OCI-LY3 (cell line): ENCODE measurements at regions not wholly inside any gene's neighbourhood (a gene's known extent, or its start where the extent isn't known, plus 50 kb on each side); places are given as distances from the start of the nearest gene placed in this dataset.

Source experiments
- H2AFZ ChIP-seq: fragments of 200-600, 300-600 bp; shearing (Covaris generic); 2 replicates; pipeline ENCODE4 v1.6.0; 2014; ENCODE audit warnings: antibody characterized with exemption, low read depth, low read length
- H3K27ac ChIP-seq: fragments of 200-600, 300-600 bp; sonication (generic); 2 replicates; pipeline ENCODE4 v1.5.1; 2014; ENCODE audit warnings: mild to moderate bottlenecking, low read length, moderate library complexity, mixed read lengths
- H3K27me3 ChIP-seq: fragments of 200-600, 300-600 bp; sonication (generic); 2 replicates; pipeline ENCODE4 v1.6.1; 2014; ENCODE audit warnings: low read depth, low read length, mixed read lengths
- H3K36me3 ChIP-seq: fragments of 200-600, 300-600 bp; sonication (generic); replicated peaks from 2 replicates; pipeline ENCODE3; 2014; ENCODE audit warnings: low read depth, low read length, mixed read lengths
- H3K4me1 ChIP-seq: fragments of 300-600, 200-600 bp; sonication (generic); 2 replicates; pipeline ENCODE4 v1.6.1; 2014; ENCODE audit warnings: low read length, mixed read lengths
- H3K4me2 ChIP-seq: fragments of 200-600, 300-600 bp; sonication (generic); 2 replicates; pipeline ENCODE4 v1.6.1; 2014; ENCODE audit warnings: low read length, mixed read lengths
- H3K4me3 ChIP-seq: fragments of 300-600, 200-600 bp; sonication (generic); 2 replicates; pipeline ENCODE4 v1.5.1; 2014; ENCODE audit warnings: antibody characterized with exemption, mild to moderate bottlenecking, low read length, moderate library complexity
- H3K79me2 ChIP-seq: fragments of 300-600, 200-600 bp; shearing (Covaris generic); 2 replicates; pipeline ENCODE4 v1.6.1; 2014; ENCODE audit warnings: mild to moderate bottlenecking, low read length, mixed read lengths
- H3K9ac ChIP-seq: fragments of 300-600, 200-600 bp; shearing (Covaris generic); 2 replicates; pipeline ENCODE4 v1.6.0; 2014; ENCODE audit warnings: mild to moderate bottlenecking, low read length, moderate library complexity
- H3K9me3 ChIP-seq: fragments of 200-600, 300-600 bp; shearing (Covaris generic); 2 replicates; pipeline ENCODE4 v1.6.1; 2014; ENCODE audit warnings: low read length, mixed read lengths; ENCODE audit not compliant: insufficient read depth
- H4K20me1 ChIP-seq: fragments of 200-600, 300-600 bp; sonication (generic); 2 replicates; pipeline ENCODE4 v1.6.1; 2016; ENCODE audit warnings: low read length, mixed read lengths; ENCODE audit not compliant: insufficient read depth
- CTCF ChIP-seq: fragments of 200-600, 300-600 bp; sonication (generic); IDR thresholded peaks from 2 replicates; pipeline ENCODE4 v1.5.1; 2014; ENCODE audit warnings: antibody characterized with exemption, low read length, low read depth
- EZH2phosphoT487 ChIP-seq: fragments of 200-600 bp; shearing (Covaris generic); IDR thresholded peaks from 2 replicates; pipeline ENCODE4 v1.6.1; 2018; ENCODE audit warnings: antibody characterized with exemption, mixed run types, low read depth

GRCh38 chr13:107625648-107626047 is 589.7 kb downstream of the LIG4 start:
- no peaks in the 10 kb centered on the region for H3K4me1 ChIP-seq
- no peak overlapping the region for H3K27ac ChIP-seq
- H3K79me2 ChIP-seq, result no peaks in the 10 kb centered on the region
- H3K27me3 ChIP-seq, result no peaks in the 10 kb centered on the region
- H3K9ac ChIP-seq, result no peak overlapping the region
- no peak overlapping the region for H2AFZ ChIP-seq
- H3K4me3 ChIP-seq, result no peak overlapping the region
- no peak overlapping the region for H3K4me2 ChIP-seq
- TF ChIP-seq CTCF, result no peak
- TF ChIP-seq EZH2phosphoT487, result no peak
- no peaks in the 10 kb centered on the region for H4K20me1 ChIP-seq
- H3K36me3 ChIP-seq, result no peaks in the 10 kb centered on the region
- no peaks in the 10 kb centered on the region for H3K9me3 ChIP-seq

- no peaks in the 10 kb centered on the region for H3K27me3 ChIP-seq
- H3K36me3 ChIP-seq, result no peaks in the 10 kb centered on the region
- no peak for TF ChIP-seq CTCF
- no peak for TF ChIP-seq EZH2phosphoT487
- H3K4me3 ChIP-seq, result no peak overlapping the region
- H3K4me1 ChIP-seq, result no peaks in the 10 kb centered on the region
- no peaks in the 10 kb centered on the region for H3K79me2 ChIP-seq
- no peaks in the 10 kb centered on the region for H3K9me3 ChIP-seq
- H3K4me2 ChIP-seq, result no peak overlapping the region
- no peak overlapping the region for H2AFZ ChIP-seq
- no peak overlapping the region for H3K9ac ChIP-seq
- H3K27ac ChIP-seq, result no peak overlapping the region
- H4K20me1 ChIP-seq, result no peaks in the 10 kb centered on the region
Measured at GRCh38 chr13:107617527-107617926, 597.8 kb downstream of the LIG4 start.

GRCh38 chr13:107612376-107612775 is 603.0 kb downstream of the LIG4 start:
- Histone ChIP-seq H3K36me3 (no peaks in the 10 kb centered on the region), H2AFZ (no peak overlapping the region), H4K20me1 (no peaks in the 10 kb centered on the region), H3K9ac (no peak overlapping the region), H3K4me2 (no peak overlapping the region), H3K4me1 (no peaks in the 10 kb centered on the region), H3K27ac (no peak overlapping the region), H3K9me3 (no peaks in the 10 kb centered on the region), H3K79me2 (no peaks in the 10 kb centered on the region), H3K27me3 (no peaks in the 10 kb centered on the region), H3K4me3 (no peak overlapping the region)
- no peak for TF ChIP-seq CTCF
- no peak for TF ChIP-seq EZH2phosphoT487

GRCh38 chr13:107608736-107609135 is 606.6 kb downstream of the LIG4 start:
- Histone ChIP-seq H3K9ac (no peak overlapping the region), H3K36me3 (no peaks in the 10 kb centered on the region), H4K20me1 (no peaks in the 10 kb centered on the region), H3K4me3 (no peak overlapping the region), H3K4me1 (no peaks in the 10 kb centered on the region), H2AFZ (no peak overlapping the region), H3K27me3 (no peaks in the 10 kb centered on the region), H3K27ac (no peak overlapping the region), H3K4me2 (no peak overlapping the region), H3K9me3 (no peaks in the 10 kb centered on the region), H3K79me2 (no peaks in the 10 kb centered on the region)
- TF ChIP-seq CTCF, result no peak
- no peak for TF ChIP-seq EZH2phosphoT487
